DND-41 (cell line): ENCODE measurements at regions not wholly inside any gene's neighbourhood (a gene's known extent, or its start where the extent isn't known, plus 50 kb on each side); places are given as distances from the start of the nearest gene placed in this dataset.

Source experiments
- CTCF ChIP-seq: IDR thresholded peaks from 2 replicates; pipeline ENCODE4 v1.5.1; 2012; ENCODE audit warnings: borderline replicate concordance, low read length, moderate library complexity, mild to moderate bottlenecking; ENCODE audit not compliant: poor library complexity, severe bottlenecking; ENCODE audit errors: extremely low read depth
- EZH2 ChIP-seq: IDR thresholded peaks from 3 replicates; pipeline ENCODE4 v1.6.1; 2012; ENCODE audit warnings: borderline replicate concordance, low read depth, mild to moderate bottlenecking, moderate library complexity, low read length, inconsistent platforms; ENCODE audit not compliant: severe bottlenecking

- TF ChIP-seq CTCF (no peak), EZH2 (no peak)
Measured at GRCh38 chr6:12567682-12568081, 148.9 kb upstream of the PHACTR1 start.
